ENCODE measurements at regions not wholly inside any gene's neighbourhood (a gene's known extent, or its start where the extent isn't known, plus 50 kb on each side); places are given as distances from the start of the nearest gene placed in this dataset.
"Not testable (repeated sequence)": the region's sequence is repeated elsewhere in the genome, so short reads cannot be mapped to it uniquely, and the experiment has no call there.

DNA sequence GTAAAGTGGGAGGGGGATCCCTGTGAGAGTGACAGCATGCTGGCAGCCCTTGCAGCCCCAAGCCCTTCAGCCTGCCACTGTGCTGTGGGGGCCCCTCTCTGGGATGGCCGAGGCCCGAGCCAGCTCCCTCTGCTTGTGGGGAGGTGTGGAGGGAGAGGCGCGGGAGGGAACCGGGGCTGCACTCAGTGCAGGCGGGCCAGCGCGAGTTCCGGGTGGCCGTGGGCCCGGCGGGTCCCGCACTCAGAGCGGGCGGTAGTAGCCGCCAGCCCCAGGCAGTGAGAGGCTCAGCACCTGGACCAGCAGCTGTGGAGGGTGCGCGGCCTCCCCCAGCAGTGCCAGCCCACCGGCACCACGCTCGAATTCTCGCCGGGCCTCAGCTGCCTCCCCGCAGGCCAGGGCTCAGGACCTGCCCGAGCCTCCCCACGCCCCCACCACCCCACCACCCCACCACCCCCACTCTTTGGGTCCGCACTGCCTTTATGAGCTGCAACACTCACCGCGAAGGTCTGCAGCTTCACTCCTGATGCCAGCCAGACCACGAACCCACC lies 208.1 kb downstream of the CDH19 start:
- H3K36me3 ChIP-seq (ENCODE audit: low read length) = no peaks in the 10 kb centered on the region
- TF ChIP-seq EZH2phosphoT487 (conservative IDR thresholded peaks at IDR 0.05; ENCODE audit: low read length) = no peak
- no peak for TF ChIP-seq CTCF (IDR thresholded peaks at IDR 0.05; ENCODE audit: insufficient read depth, low read length, poor library complexity, severe bottlenecking)
- no peaks in the 10 kb centered on the region for H4K20me1 ChIP-seq (ENCODE audit: low read depth, low read length)
- H3K9me2 ChIP-seq (replicated peaks; ENCODE audit: insufficient read depth, low read length) = no peaks in the 10 kb centered on the region
- H3K27ac ChIP-seq (ENCODE audit: low read depth, low read length) = no peak overlapping the region
- no peaks in the 10 kb centered on the region for H3K79me2 ChIP-seq (ENCODE audit: insufficient read depth, low read length)
- no peak overlapping the region for H3K9ac ChIP-seq (ENCODE audit: low read length)
- peaks cover 7% of the 10 kb centered on the region; the same call in 1 of the 2 replicates for H3K9me3 ChIP-seq (ENCODE audit: insufficient read depth, low read length)
- H3K27me3 ChIP-seq (ENCODE audit: low read length) = no peaks in the 10 kb centered on the region
- H3K4me2 ChIP-seq (ENCODE audit: low read depth, low read length, poor library complexity, severe bottlenecking) = no peak overlapping the region
- no peaks in the 10 kb centered on the region for H3F3A ChIP-seq (ENCODE audit: insufficient read depth)
- H3K4me3 ChIP-seq (ENCODE audit: insufficient read depth, low read length, poor library complexity, severe bottlenecking) = no peak overlapping the region
- H2AFZ ChIP-seq (ENCODE audit: low read depth, low read length, severe bottlenecking) = no peak overlapping the region

DNA sequence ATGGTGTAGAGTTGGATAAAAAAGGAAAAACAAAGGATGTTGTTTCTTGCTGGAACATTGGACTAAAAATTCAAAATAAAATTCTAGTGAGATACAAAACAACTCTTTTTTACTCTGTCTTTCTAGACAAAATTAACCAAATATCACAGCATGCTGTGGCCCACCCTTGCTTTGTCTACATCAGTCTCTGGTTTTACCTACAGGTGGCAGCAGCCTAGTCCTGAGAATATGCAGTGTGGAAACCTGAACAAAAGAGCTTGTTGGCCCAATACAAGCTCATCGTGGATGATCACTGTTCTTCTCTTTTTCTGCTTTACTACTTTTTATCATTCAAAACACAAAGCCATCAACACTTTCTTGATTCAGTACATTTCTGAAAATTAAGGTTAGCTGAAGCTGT lies 210.4 kb downstream of the CDH19 start:
- no peaks in the 10 kb centered on the region for H3K79me2 ChIP-seq (ENCODE audit: insufficient read depth, low read length)
- no peak overlapping the region for H3K4me3 ChIP-seq (ENCODE audit: insufficient read depth, low read length, poor library complexity, severe bottlenecking)
- no peak overlapping the region for H2AFZ ChIP-seq (ENCODE audit: low read depth, low read length, severe bottlenecking)
- no peak overlapping the region for H3K9ac ChIP-seq (ENCODE audit: low read length)
- no peak overlapping the region for H3K4me2 ChIP-seq (ENCODE audit: low read depth, low read length, poor library complexity, severe bottlenecking)
- H3K36me3 ChIP-seq (ENCODE audit: low read length) = no peaks in the 10 kb centered on the region
- H3K27me3 ChIP-seq (ENCODE audit: low read length) = no peaks in the 10 kb centered on the region
- no peaks in the 10 kb centered on the region for H3F3A ChIP-seq (ENCODE audit: insufficient read depth)
- peaks cover 15% of the 10 kb centered on the region; the same call in 1 of the 2 replicates for H3K9me3 ChIP-seq (ENCODE audit: insufficient read depth, low read length)
- H3K9me2 ChIP-seq (replicated peaks; ENCODE audit: insufficient read depth, low read length) = no peaks in the 10 kb centered on the region
- TF ChIP-seq CTCF (IDR thresholded peaks at IDR 0.05; ENCODE audit: insufficient read depth, low read length, poor library complexity, severe bottlenecking) = no peak
- no peak for TF ChIP-seq EZH2phosphoT487 (conservative IDR thresholded peaks at IDR 0.05; ENCODE audit: low read length)
- H3K27ac ChIP-seq (ENCODE audit: low read depth, low read length) = no peak overlapping the region
- no peaks in the 10 kb centered on the region for H4K20me1 ChIP-seq (ENCODE audit: low read depth, low read length)

GRCh38 chr18:66377291-66377690 lies 226.6 kb downstream of the CDH19 start:
- H2AFZ ChIP-seq (ENCODE audit: low read depth, low read length, severe bottlenecking) = no peak overlapping the region

GRCh38 chr18:66375391-66375790 lies 228.5 kb downstream of the CDH19 start:
- not testable (repeated sequence) for H3K4me3 ChIP-seq (ENCODE audit: insufficient read depth, low read length, poor library complexity, severe bottlenecking); H3K4me2 ChIP-seq (ENCODE audit: low read depth, low read length, poor library complexity, severe bottlenecking)

More at GRCh38 chr18:66377291-66377690, 226.6 kb downstream of the CDH19 start:
- H4K20me1 ChIP-seq (ENCODE audit: low read depth, low read length) = no peaks in the 10 kb centered on the region
- no peak overlapping the region for H3K4me3 ChIP-seq (ENCODE audit: insufficient read depth, low read length, poor library complexity, severe bottlenecking)
- no peaks in the 10 kb centered on the region for H3K27me3 ChIP-seq (ENCODE audit: low read length)
- no peak overlapping the region for H3K4me2 ChIP-seq (ENCODE audit: low read depth, low read length, poor library complexity, severe bottlenecking)
- H3K79me2 ChIP-seq (ENCODE audit: insufficient read depth, low read length) = no peaks in the 10 kb centered on the region
- no peaks in the 10 kb centered on the region; the same call in 1 of the 2 replicates for H3K36me3 ChIP-seq (ENCODE audit: low read length)
- H3K27ac ChIP-seq (ENCODE audit: low read depth, low read length) = no peak overlapping the region
- no peaks in the 10 kb centered on the region for H3K9me3 ChIP-seq (ENCODE audit: insufficient read depth, low read length)
- TF ChIP-seq EZH2phosphoT487 (conservative IDR thresholded peaks at IDR 0.05; ENCODE audit: low read length) (no peak), CTCF (IDR thresholded peaks at IDR 0.05; ENCODE audit: insufficient read depth, low read length, poor library complexity, severe bottlenecking) (no peak)
- no peaks in the 10 kb centered on the region for H3K9me2 ChIP-seq (replicated peaks; ENCODE audit: insufficient read depth, low read length)
- H3K9ac ChIP-seq (ENCODE audit: low read length) = no peak overlapping the region
- no peaks in the 10 kb centered on the region for H3F3A ChIP-seq (ENCODE audit: insufficient read depth)

More at GRCh38 chr18:66375391-66375790, 228.5 kb downstream of the CDH19 start:
- H3K9me2 ChIP-seq (replicated peaks; ENCODE audit: insufficient read depth, low read length); H3K36me3 ChIP-seq (ENCODE audit: low read length); H3K27me3 ChIP-seq (ENCODE audit: low read length); H3K9me3 ChIP-seq (ENCODE audit: insufficient read depth, low read length); H4K20me1 ChIP-seq (ENCODE audit: low read depth, low read length); H3K79me2 ChIP-seq (ENCODE audit: insufficient read depth, low read length); H3F3A ChIP-seq (ENCODE audit: insufficient read depth); H2AFZ ChIP-seq (ENCODE audit: low read depth, low read length, severe bottlenecking); H3K9ac ChIP-seq (ENCODE audit: low read length); H3K27ac ChIP-seq (ENCODE audit: low read depth, low read length): not testable (repeated sequence)
